ENCODE measurements at regions not wholly inside any gene's neighbourhood (a gene's known extent, or its start where the extent isn't known, plus 50 kb on each side); places are given as distances from the start of the nearest gene placed in this dataset.

GRCh38 chr2:67032076-67032475 lies 365.1 kb upstream of the ETAA1 start:
- H3K27me3 ChIP-seq (ENCODE audit: control insufficient read depth, insufficient read depth, low read length), result no peaks in the 10 kb centered on the region
- no peak overlapping the region for H3K4me3 ChIP-seq (ENCODE audit: low read length)
- H3K4me1 ChIP-seq (ENCODE audit: control insufficient read depth, insufficient read depth, low read length), result no peaks in the 10 kb centered on the region
- no peaks in the 10 kb centered on the region for H3K36me3 ChIP-seq (ENCODE audit: control insufficient read depth, insufficient read depth, low read length)
- H3K9ac ChIP-seq (ENCODE audit: low read length), result no peak overlapping the region
- H3K27ac ChIP-seq (ENCODE audit: low read depth, low read length), result no peak overlapping the region

GRCh38 chr2:67036444-67036843 lies 360.7 kb upstream of the ETAA1 start:
- no peak overlapping the region for H3K4me3 ChIP-seq (ENCODE audit: low read length)
- H3K9ac ChIP-seq (ENCODE audit: low read length), result no peak overlapping the region
- H3K4me1 ChIP-seq (ENCODE audit: control insufficient read depth, insufficient read depth, low read length), result no peaks in the 10 kb centered on the region
- H3K27me3 ChIP-seq (ENCODE audit: control insufficient read depth, insufficient read depth, low read length), result no peaks in the 10 kb centered on the region
- no peaks in the 10 kb centered on the region for H3K36me3 ChIP-seq (ENCODE audit: control insufficient read depth, insufficient read depth, low read length)
- no peak overlapping the region for H3K27ac ChIP-seq (ENCODE audit: low read depth, low read length)

GRCh38 chr2:67037655-67038054 lies 359.5 kb upstream of the ETAA1 start:
- Histone ChIP-seq H3K36me3 (ENCODE audit: control insufficient read depth, insufficient read depth, low read length) (no peaks in the 10 kb centered on the region), H3K27me3 (ENCODE audit: control insufficient read depth, insufficient read depth, low read length) (no peaks in the 10 kb centered on the region), H3K4me3 (ENCODE audit: low read length) (no peak overlapping the region), H3K4me1 (ENCODE audit: control insufficient read depth, insufficient read depth, low read length) (no peaks in the 10 kb centered on the region), H3K9ac (ENCODE audit: low read length) (no peak overlapping the region), H3K27ac (ENCODE audit: low read depth, low read length) (no peak overlapping the region)

GRCh38 chr2:67038195-67038594 lies 358.9 kb upstream of the ETAA1 start:
- Histone ChIP-seq H3K36me3 (ENCODE audit: control insufficient read depth, insufficient read depth, low read length) (no peaks in the 10 kb centered on the region), H3K4me3 (ENCODE audit: low read length) (no peak overlapping the region), H3K9ac (ENCODE audit: low read length) (no peak overlapping the region), H3K27ac (ENCODE audit: low read depth, low read length) (no peak overlapping the region), H3K4me1 (ENCODE audit: control insufficient read depth, insufficient read depth, low read length) (no peaks in the 10 kb centered on the region), H3K27me3 (ENCODE audit: control insufficient read depth, insufficient read depth, low read length) (no peaks in the 10 kb centered on the region)

GRCh38 chr2:67039058-67039457 lies 358.1 kb upstream of the ETAA1 start:
- Histone ChIP-seq H3K36me3 (ENCODE audit: control insufficient read depth, insufficient read depth, low read length) (no peaks in the 10 kb centered on the region), H3K4me1 (ENCODE audit: control insufficient read depth, insufficient read depth, low read length) (no peaks in the 10 kb centered on the region), H3K4me3 (ENCODE audit: low read length) (no peak overlapping the region), H3K9ac (ENCODE audit: low read length) (no peak overlapping the region), H3K27me3 (ENCODE audit: control insufficient read depth, insufficient read depth, low read length) (no peaks in the 10 kb centered on the region), H3K27ac (ENCODE audit: low read depth, low read length) (no peak overlapping the region)

GRCh38 chr2:67039517-67040103 lies 357.5 kb upstream of the ETAA1 start:
- H3K4me1 ChIP-seq (ENCODE audit: control insufficient read depth, insufficient read depth, low read length), result no peaks in the 10 kb centered on the region
- no peak overlapping the region for H3K9ac ChIP-seq (ENCODE audit: low read length)
- no peaks in the 10 kb centered on the region for H3K27me3 ChIP-seq (ENCODE audit: control insufficient read depth, insufficient read depth, low read length)
- no peak overlapping the region for H3K4me3 ChIP-seq (ENCODE audit: low read length)
- no peaks in the 10 kb centered on the region for H3K36me3 ChIP-seq (ENCODE audit: control insufficient read depth, insufficient read depth, low read length)
- H3K27ac ChIP-seq (ENCODE audit: low read depth, low read length), result no peak overlapping the region

GRCh38 chr2:67041051-67041450 lies 356.1 kb upstream of the ETAA1 start:
- Histone ChIP-seq H3K27me3 (ENCODE audit: control insufficient read depth, insufficient read depth, low read length) (no peaks in the 10 kb centered on the region), H3K9ac (ENCODE audit: low read length) (no peak overlapping the region), H3K4me1 (ENCODE audit: control insufficient read depth, insufficient read depth, low read length) (no peaks in the 10 kb centered on the region), H3K4me3 (ENCODE audit: low read length) (no peak overlapping the region), H3K36me3 (ENCODE audit: control insufficient read depth, insufficient read depth, low read length) (no peaks in the 10 kb centered on the region), H3K27ac (ENCODE audit: low read depth, low read length) (no peak overlapping the region)

GRCh38 chr2:67043781-67044478 lies 353.2 kb upstream of the ETAA1 start:
- Histone ChIP-seq H3K4me1 (ENCODE audit: control insufficient read depth, insufficient read depth, low read length) (no peaks in the 10 kb centered on the region), H3K27me3 (ENCODE audit: control insufficient read depth, insufficient read depth, low read length) (no peaks in the 10 kb centered on the region), H3K27ac (ENCODE audit: low read depth, low read length) (no peak overlapping the region)

GRCh38 chr2:67046591-67046990 lies 350.5 kb upstream of the ETAA1 start:
- H3K36me3 ChIP-seq (ENCODE audit: control insufficient read depth, insufficient read depth, low read length), result no peaks in the 10 kb centered on the region
- H3K9ac ChIP-seq (ENCODE audit: low read length), result no peak overlapping the region
- no peaks in the 10 kb centered on the region for H3K27me3 ChIP-seq (ENCODE audit: control insufficient read depth, insufficient read depth, low read length)
- H3K27ac ChIP-seq (ENCODE audit: low read depth, low read length), result no peak overlapping the region
- no peak overlapping the region for H3K4me3 ChIP-seq (ENCODE audit: low read length)
- H3K4me1 ChIP-seq (ENCODE audit: control insufficient read depth, insufficient read depth, low read length), result no peaks in the 10 kb centered on the region

More at GRCh38 chr2:67043781-67044478, 353.2 kb upstream of the ETAA1 start:
- Histone ChIP-seq H3K36me3 (ENCODE audit: control insufficient read depth, insufficient read depth, low read length) (no peaks in the 10 kb centered on the region), H3K4me3 (ENCODE audit: low read length) (no peak overlapping the region), H3K9ac (ENCODE audit: low read length) (no peak overlapping the region)

GRCh38 chr2:67048314-67048713 lies 348.8 kb upstream of the ETAA1 start:
- Histone ChIP-seq H3K9ac (ENCODE audit: low read length) (no peak overlapping the region), H3K27me3 (ENCODE audit: control insufficient read depth, insufficient read depth, low read length) (no peaks in the 10 kb centered on the region), H3K36me3 (ENCODE audit: control insufficient read depth, insufficient read depth, low read length) (no peaks in the 10 kb centered on the region), H3K4me1 (ENCODE audit: control insufficient read depth, insufficient read depth, low read length) (no peaks in the 10 kb centered on the region), H3K27ac (ENCODE audit: low read depth, low read length) (no peak overlapping the region), H3K4me3 (ENCODE audit: low read length) (no peak overlapping the region)

- H3K27me3 ChIP-seq (ENCODE audit: control insufficient read depth, insufficient read depth, low read length), result no peaks in the 10 kb centered on the region
- H3K4me1 ChIP-seq (ENCODE audit: control insufficient read depth, insufficient read depth, low read length), result no peaks in the 10 kb centered on the region
- H3K4me3 ChIP-seq (ENCODE audit: low read length), result no peak overlapping the region
- no peak overlapping the region for H3K27ac ChIP-seq (ENCODE audit: low read depth, low read length)
- no peaks in the 10 kb centered on the region for H3K36me3 ChIP-seq (ENCODE audit: control insufficient read depth, insufficient read depth, low read length)
- no peak overlapping the region for H3K9ac ChIP-seq (ENCODE audit: low read length)
These were observed 346.5 kb upstream of the ETAA1 start for GRCh38 chr2:67050622-67051021.

GRCh38 chr2:67054728-67055127 lies 342.4 kb upstream of the ETAA1 start:
- Histone ChIP-seq H3K27me3 (ENCODE audit: control insufficient read depth, insufficient read depth, low read length) (no peaks in the 10 kb centered on the region), H3K36me3 (ENCODE audit: control insufficient read depth, insufficient read depth, low read length) (no peaks in the 10 kb centered on the region), H3K4me1 (ENCODE audit: control insufficient read depth, insufficient read depth, low read length) (no peaks in the 10 kb centered on the region), H3K9ac (ENCODE audit: low read length) (no peak overlapping the region), H3K4me3 (ENCODE audit: low read length) (no peak overlapping the region), H3K27ac (ENCODE audit: low read depth, low read length) (no peak overlapping the region)

Measured in rectal smooth muscle tissue (tissue), 1 donor.